ENCODE measurements at regions not wholly inside any gene's neighbourhood (a gene's known extent, or its start where the extent isn't known, plus 50 kb on each side); places are given as distances from the start of the nearest gene placed in this dataset.

- Histone ChIP-seq H3K27ac (no peak overlapping the region), H3K4me3 (replicated peaks in 1 of 3) (no peak overlapping the region), H3K36me3 (no peaks in the 10 kb centered on the region), H3K27me3 (no peaks in the 10 kb centered on the region), H3K4me1 (no peaks in the 10 kb centered on the region), H3K9me3 (no peaks in the 10 kb centered on the region)
- no peak for DNase-seq
- intact Hi-C loops (cut with DNase I) = no loop called here
- 33 to 36% methylated on average over 3 of the region's 3 CpGs for WGBS, 2 donors
- TF ChIP-seq POLR2A (IDR thresholded peaks at IDR 0.05) = no peak
Measured at GRCh38 chr4:131251321-131251720, 1897.8 kb upstream of the PCDH10 start.

GRCh38 chr4:131257241-131257640 is 1891.9 kb upstream of the PCDH10 start:
- DNase-seq = no peak
- no peak for TF ChIP-seq POLR2A (IDR thresholded peaks at IDR 0.05)
- WGBS, 2 donors = 86 to 93% methylated on average over 2 of the region's 2 CpGs

GRCh38 chr4:131258361-131258760 is 1890.7 kb upstream of the PCDH10 start:
- H3K9me3 ChIP-seq = no peaks in the 10 kb centered on the region
- no peak overlapping the region for H3K27ac ChIP-seq
- intact Hi-C loops (cut with DNase I) = no loop called here
- DNase-seq = no peak
- no peaks in the 10 kb centered on the region for H3K4me1 ChIP-seq
- WGBS, 2 donors = 84 to 94% methylated on average over 2 of the region's 2 CpGs
- TF ChIP-seq, protein P1, sequence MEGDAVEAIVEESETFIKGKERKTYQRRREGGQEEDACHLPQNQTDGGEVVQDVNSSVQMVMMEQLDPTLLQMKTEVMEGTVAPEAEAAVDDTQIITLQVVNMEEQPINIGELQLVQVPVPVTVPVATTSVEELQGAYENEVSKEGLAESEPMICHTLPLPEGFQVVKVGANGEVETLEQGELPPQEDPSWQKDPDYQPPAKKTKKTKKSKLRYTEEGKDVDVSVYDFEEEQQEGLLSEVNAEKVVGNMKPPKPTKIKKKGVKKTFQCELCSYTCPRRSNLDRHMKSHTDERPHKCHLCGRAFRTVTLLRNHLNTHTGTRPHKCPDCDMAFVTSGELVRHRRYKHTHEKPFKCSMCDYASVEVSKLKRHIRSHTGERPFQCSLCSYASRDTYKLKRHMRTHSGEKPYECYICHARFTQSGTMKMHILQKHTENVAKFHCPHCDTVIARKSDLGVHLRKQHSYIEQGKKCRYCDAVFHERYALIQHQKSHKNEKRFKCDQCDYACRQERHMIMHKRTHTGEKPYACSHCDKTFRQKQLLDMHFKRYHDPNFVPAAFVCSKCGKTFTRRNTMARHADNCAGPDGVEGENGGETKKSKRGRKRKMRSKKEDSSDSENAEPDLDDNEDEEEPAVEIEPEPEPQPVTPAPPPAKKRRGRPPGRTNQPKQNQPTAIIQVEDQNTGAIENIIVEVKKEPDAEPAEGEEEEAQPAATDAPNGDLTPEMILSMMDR (IDR thresholded peaks at IDR 0.05) = no peak
- no peak for TF ChIP-seq POLR2A (IDR thresholded peaks at IDR 0.05)
- no peak overlapping the region for H3K4me3 ChIP-seq (replicated peaks in 1 of 3)
- H3K36me3 ChIP-seq = no peaks in the 10 kb centered on the region
- no peaks in the 10 kb centered on the region for H3K27me3 ChIP-seq

More at GRCh38 chr4:131257241-131257640, 1891.9 kb upstream of the PCDH10 start:
- intact Hi-C loops (cut with DNase I) = no loop called here
- no peak overlapping the region for H3K27ac ChIP-seq
- no peaks in the 10 kb centered on the region for H3K9me3 ChIP-seq
- H3K36me3 ChIP-seq = no peaks in the 10 kb centered on the region
- H3K27me3 ChIP-seq = no peaks in the 10 kb centered on the region
- H3K4me1 ChIP-seq = no peaks in the 10 kb centered on the region
- H3K4me3 ChIP-seq (replicated peaks in 1 of 3) = no peak overlapping the region

DNA sequence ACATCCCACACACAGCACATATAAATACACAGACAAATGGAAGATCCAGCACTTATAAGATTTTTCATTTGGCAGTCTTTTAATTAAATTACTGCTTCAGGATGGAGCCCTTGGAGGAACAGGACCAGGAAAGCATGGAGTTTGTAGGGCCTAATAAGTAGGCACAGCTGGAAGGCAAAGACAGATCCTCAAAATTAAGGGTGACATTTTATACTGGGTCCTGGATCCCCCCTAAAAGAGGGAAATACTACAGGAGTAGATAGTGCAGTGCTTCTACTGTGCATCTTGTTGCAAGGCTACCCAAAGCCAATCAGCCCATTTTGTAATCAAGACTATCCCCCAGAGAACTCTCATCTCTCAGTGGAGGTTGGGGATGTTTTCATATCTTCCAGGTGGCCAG is 1860.7 kb upstream of the PCDH10 start:
- no peak overlapping the region for H3K4me3 ChIP-seq (replicated peaks in 1 of 3)
- intact Hi-C loops (cut with DNase I) = no loop called here
- no peaks in the 10 kb centered on the region for H3K36me3 ChIP-seq
- no peak overlapping the region for H3K27ac ChIP-seq
- no peaks in the 10 kb centered on the region for H3K9me3 ChIP-seq
- DNase-seq = no peak
- TF ChIP-seq, protein P1 (IDR thresholded peaks at IDR 0.05) = no peak
- TF ChIP-seq POLR2A (IDR thresholded peaks at IDR 0.05) = no peak
- no peaks in the 10 kb centered on the region for H3K4me1 ChIP-seq
- H3K27me3 ChIP-seq = no peaks in the 10 kb centered on the region

- no peak for TF ChIP-seq POLR2A (IDR thresholded peaks at IDR 0.05)
- TF ChIP-seq, protein P1 (IDR thresholded peaks at IDR 0.05) = no peak
- WGBS, 2 donors = 32 to 35% methylated on average over 1 of the region's 1 CpG
- intact Hi-C loops (cut with DNase I) = no loop called here
- H3K4me3 ChIP-seq (replicated peaks in 1 of 3) = no peak overlapping the region
- H3K4me1 ChIP-seq = no peaks in the 10 kb centered on the region
- no peak for DNase-seq
- no peaks in the 10 kb centered on the region for H3K27me3 ChIP-seq
- no peaks in the 10 kb centered on the region for H3K9me3 ChIP-seq
- H3K27ac ChIP-seq = no peak overlapping the region
- no peaks in the 10 kb centered on the region for H3K36me3 ChIP-seq
Measured at GRCh38 chr4:131296192-131296591, 1852.9 kb upstream of the PCDH10 start.

DNA sequence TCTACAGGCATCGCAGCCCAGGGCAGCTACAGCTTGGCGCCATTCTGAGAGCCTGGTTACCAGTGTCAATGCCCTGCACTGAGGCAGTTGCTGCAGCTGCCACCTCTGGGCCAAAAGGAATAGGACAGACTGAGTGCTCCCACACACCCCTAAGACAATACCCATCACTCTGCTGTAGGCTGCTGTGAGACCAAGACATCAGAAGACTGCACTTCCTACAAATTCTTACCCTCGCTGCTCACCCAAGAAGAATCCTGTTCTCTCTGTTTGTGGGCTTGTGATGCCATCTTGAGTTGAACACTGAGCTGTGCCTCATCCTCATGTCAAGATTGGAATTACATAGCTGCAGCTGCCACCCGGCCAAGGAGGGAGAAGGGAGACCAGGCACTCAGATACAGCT is 1847.0 kb upstream of the PCDH10 start:
- 69 to 79% methylated on average over 3 of the region's 4 CpGs for WGBS, 2 donors
- no peaks in the 10 kb centered on the region for H3K36me3 ChIP-seq
- H3K9me3 ChIP-seq = no peaks in the 10 kb centered on the region
- H3K4me1 ChIP-seq = no peaks in the 10 kb centered on the region
- TF ChIP-seq, protein P1 (IDR thresholded peaks at IDR 0.05) = no peak
- no peak for TF ChIP-seq POLR2A (IDR thresholded peaks at IDR 0.05)
- H3K4me3 ChIP-seq (replicated peaks in 1 of 3) = no peak overlapping the region
- no peak for DNase-seq
- intact Hi-C loops (cut with DNase I) = no loop called here
- H3K27ac ChIP-seq = no peak overlapping the region
- H3K27me3 ChIP-seq = no peaks in the 10 kb centered on the region
